Duodenal mucosa (tissue), 2 donors: ENCODE measurements at regions not wholly inside any gene's neighbourhood (a gene's known extent, or its start where the extent isn't known, plus 50 kb on each side); places are given as distances from the start of the nearest gene placed in this dataset.

Experiments
- H3K27ac ChIP-seq: one replicate; pipeline ENCODE4 v1.7.0; 2013; ENCODE audit warnings: low read depth, low read length
- H3K27me3 ChIP-seq, 2 donors: one replicate each; pipeline ENCODE4 v1.7.0; 2013; ENCODE audit warnings: low read length in 2 of 2, control low read depth in 1 of 2; ENCODE audit not compliant: insufficient read depth in 2 of 2, control insufficient read depth in 1 of 2
- H3K36me3 ChIP-seq, 2 donors: one replicate each; pipeline ENCODE4 v1.7.0; 2013; ENCODE audit warnings: low read length in 2 of 2, control low read depth in 1 of 2; ENCODE audit not compliant: insufficient read depth in 2 of 2, control insufficient read depth in 1 of 2
- H3K4me1 ChIP-seq, 2 donors: one replicate each; pipeline ENCODE4 v1.7.0; 2013; ENCODE audit warnings: low read length in 2 of 2, control low read depth in 1 of 2; ENCODE audit not compliant: insufficient read depth in 2 of 2, control insufficient read depth in 1 of 2
- H3K4me3 ChIP-seq, 2 donors: one replicate each; pipeline ENCODE4 v1.7.0; 2013; ENCODE audit warnings: low read length in 2 of 2, low read depth in 1 of 2
- H3K9ac ChIP-seq, 2 donors: one replicate each; pipeline ENCODE4 v1.7.0; 2013; ENCODE audit warnings: low read length in 2 of 2, low read depth in 1 of 2
- H3K9me3 ChIP-seq, 2 donors: one replicate each; pipeline ENCODE4 v1.7.0; 2013; ENCODE audit warnings: low read length in 2 of 2, control low read depth in 1 of 2; ENCODE audit not compliant: control insufficient read depth in 1 of 2

DNA sequence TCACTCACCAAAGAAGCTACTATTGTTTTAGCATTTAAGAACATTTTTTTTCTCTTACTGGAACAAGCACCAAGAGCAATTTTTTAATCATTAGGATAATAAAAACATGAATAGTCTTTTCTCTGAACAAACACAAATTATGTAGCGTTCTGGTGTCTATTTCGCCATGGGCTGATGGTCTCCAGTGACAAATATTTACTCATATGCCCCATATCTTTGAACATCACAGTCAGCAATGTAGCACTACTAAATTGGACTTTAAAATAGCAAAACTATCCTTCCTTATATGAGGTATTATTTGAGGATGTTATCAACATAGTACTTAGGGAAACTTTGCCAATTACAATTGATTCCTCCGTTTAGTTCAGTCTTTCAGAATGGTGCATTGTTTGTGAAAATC is 1326.0 kb upstream of the ZEB2 start:
- Histone ChIP-seq H3K27me3 (no peaks in the 10 kb centered on the region), H3K9me3 (no peaks in the 10 kb centered on the region), H3K9ac (no peak overlapping the region), H3K36me3 (no peaks in the 10 kb centered on the region), H3K4me3 (no peak overlapping the region), H3K27ac (no peak overlapping the region), H3K4me1 (no peaks in the 10 kb centered on the region)

DNA sequence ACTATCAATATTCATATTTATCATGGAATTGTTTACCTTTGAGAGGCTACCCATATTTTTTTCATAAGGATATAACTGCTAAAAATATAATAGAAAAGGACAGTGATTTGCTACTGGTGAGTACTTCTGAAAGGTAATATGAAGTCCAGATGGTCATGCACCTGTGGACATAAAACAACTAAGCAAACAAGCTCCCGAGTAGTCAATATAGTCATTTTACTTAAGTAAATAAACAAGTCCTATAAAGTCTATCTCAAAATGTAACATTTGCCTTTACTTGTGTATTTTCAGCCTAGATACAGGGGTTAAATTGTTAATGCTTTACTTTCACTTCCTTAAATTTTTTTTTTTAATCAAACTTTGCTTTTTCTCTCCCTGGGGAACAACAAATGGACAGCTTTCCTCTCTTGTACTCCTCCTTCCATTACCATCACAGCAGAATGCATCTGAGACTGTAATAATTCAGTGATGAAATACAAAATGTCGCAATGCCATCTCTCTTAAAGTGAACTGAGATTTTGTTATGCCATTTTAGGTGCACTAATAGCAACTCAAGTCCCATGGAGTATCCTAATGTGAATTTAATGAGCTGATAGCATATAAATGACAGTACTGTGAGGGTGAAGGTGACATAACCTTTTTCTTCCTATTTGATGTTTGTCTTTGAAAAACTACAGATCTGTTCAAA is 1325.4 kb upstream of the ZEB2 start:
- H3K9me3 ChIP-seq: no peaks in the 10 kb centered on the region
- H3K4me3 ChIP-seq: no peak overlapping the region
- no peaks in the 10 kb centered on the region for H3K27me3 ChIP-seq
- no peaks in the 10 kb centered on the region for H3K36me3 ChIP-seq
- no peak overlapping the region for H3K9ac ChIP-seq
- H3K4me1 ChIP-seq: no peaks in the 10 kb centered on the region
- H3K27ac ChIP-seq: no peak overlapping the region

- Histone ChIP-seq H3K9ac (no peak overlapping the region), H3K4me3 (no peak overlapping the region), H3K4me1 (no peaks in the 10 kb centered on the region), H3K36me3 (no peaks in the 10 kb centered on the region), H3K27ac (no peak overlapping the region), H3K27me3 (no peaks in the 10 kb centered on the region), H3K9me3 (no peaks in the 10 kb centered on the region)
Observed at GRCh38 chr2:145841973-145842372, 1322.1 kb upstream of the ZEB2 start.

GRCh38 chr2:145836986-145837385 is 1317.1 kb upstream of the ZEB2 start:
- Histone ChIP-seq H3K27ac (no peak overlapping the region), H3K36me3 (no peaks in the 10 kb centered on the region), H3K4me3 (no peak overlapping the region), H3K9ac (no peak overlapping the region), H3K4me1 (no peaks in the 10 kb centered on the region), H3K27me3 (no peaks in the 10 kb centered on the region), H3K9me3 (no peaks in the 10 kb centered on the region)

GRCh38 chr2:145835665-145836064 is 1315.7 kb upstream of the ZEB2 start:
- no peak overlapping the region for H3K4me3 ChIP-seq
- H3K4me1 ChIP-seq: no peaks in the 10 kb centered on the region
- no peak overlapping the region for H3K27ac ChIP-seq
- no peaks in the 10 kb centered on the region for H3K36me3 ChIP-seq
- H3K27me3 ChIP-seq: no peaks in the 10 kb centered on the region
- H3K9me3 ChIP-seq: no peaks in the 10 kb centered on the region
- no peak overlapping the region for H3K9ac ChIP-seq

DNA sequence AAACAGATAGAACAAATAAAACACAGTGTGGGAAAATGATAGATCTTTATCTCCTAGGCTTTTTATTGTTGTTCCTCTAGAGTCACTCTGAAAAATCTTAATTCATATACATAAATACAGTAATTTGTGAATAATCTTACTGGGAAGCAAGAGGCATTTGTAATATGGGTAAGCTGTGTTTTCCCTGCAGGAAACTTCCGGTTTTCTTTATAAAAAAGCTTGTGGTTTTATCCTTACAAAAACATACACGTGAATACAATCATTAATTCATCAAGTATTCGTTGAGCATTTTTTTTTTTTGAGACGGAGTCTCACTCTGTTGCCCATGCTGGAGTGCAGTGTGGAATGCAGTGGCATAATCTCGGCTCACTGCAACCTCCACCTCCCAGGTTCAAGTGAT is 1312.8 kb upstream of the ZEB2 start:
- Histone ChIP-seq H3K9me3 (no peaks in the 10 kb centered on the region), H3K9ac (no peak overlapping the region), H3K27ac (no peak overlapping the region), H3K4me3 (no peak overlapping the region), H3K4me1 (no peaks in the 10 kb centered on the region), H3K36me3 (no peaks in the 10 kb centered on the region), H3K27me3 (no peaks in the 10 kb centered on the region)

DNA sequence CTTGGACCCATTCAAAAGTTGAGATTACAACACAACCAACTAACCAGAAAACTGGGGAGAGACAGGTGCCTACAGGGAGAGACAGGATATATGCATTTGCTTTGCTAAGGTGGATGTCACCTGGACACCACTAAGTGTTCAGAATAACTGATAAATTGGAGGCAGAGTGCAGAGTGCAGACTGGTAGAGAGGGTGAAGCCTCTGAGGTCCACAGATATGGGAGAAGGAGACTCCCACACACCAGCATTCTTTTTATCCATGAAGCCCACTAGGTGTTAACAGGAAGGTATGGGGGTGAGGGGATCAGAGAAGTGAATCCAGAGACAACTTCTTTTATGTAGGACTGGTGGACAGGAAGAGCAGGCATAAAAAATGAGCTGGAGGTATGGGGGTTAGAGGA is 1310.0 kb upstream of the ZEB2 start:
- no peak overlapping the region for H3K9ac ChIP-seq

DNA sequence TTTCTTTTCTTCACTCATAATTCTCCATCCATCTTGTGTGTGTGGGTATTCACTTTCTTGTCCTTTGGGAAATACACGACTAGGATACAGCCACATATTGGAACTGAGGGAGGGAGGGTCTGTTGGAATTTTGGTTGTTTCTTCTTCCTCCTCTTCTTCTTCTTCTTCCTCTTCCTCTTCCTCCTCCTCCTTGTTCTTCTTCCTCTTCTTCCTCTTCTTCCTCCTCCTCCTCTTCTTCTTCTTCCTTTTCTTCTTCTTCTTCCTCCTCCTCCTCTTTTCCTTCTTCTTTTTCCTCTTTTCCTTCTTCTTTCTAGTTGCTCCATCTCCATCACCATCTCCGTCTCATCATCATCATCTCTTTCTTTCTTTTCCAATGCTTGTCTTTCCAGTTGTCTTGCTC is 1307.3 kb upstream of the ZEB2 start:
- Histone ChIP-seq H3K4me3 (no peak overlapping the region), H3K4me1 (no peaks in the 10 kb centered on the region), H3K27me3 (no peaks in the 10 kb centered on the region), H3K9ac (no peak overlapping the region), H3K36me3 (no peaks in the 10 kb centered on the region), H3K9me3 (no peaks in the 10 kb centered on the region), H3K27ac (no peak overlapping the region)

More for the DNA sequence above, 1310.0 kb upstream of the ZEB2 start:
- Histone ChIP-seq H3K4me1 (no peaks in the 10 kb centered on the region), H3K9me3 (no peaks in the 10 kb centered on the region), H3K36me3 (no peaks in the 10 kb centered on the region), H3K27ac (no peak overlapping the region), H3K4me3 (no peak overlapping the region), H3K27me3 (no peaks in the 10 kb centered on the region)

GRCh38 chr2:145824384-145824783 is 1304.5 kb upstream of the ZEB2 start:
- Histone ChIP-seq H3K27me3 (no peaks in the 10 kb centered on the region), H3K4me3 (no peak overlapping the region), H3K9me3 (no peaks in the 10 kb centered on the region), H3K9ac (no peak overlapping the region), H3K27ac (no peak overlapping the region), H3K36me3 (no peaks in the 10 kb centered on the region), H3K4me1 (no peaks in the 10 kb centered on the region)

- Histone ChIP-seq H3K9ac (no peak overlapping the region), H3K27ac (no peak overlapping the region), H3K4me3 (no peak overlapping the region), H3K27me3 (no peaks in the 10 kb centered on the region), H3K4me1 (no peaks in the 10 kb centered on the region), H3K36me3 (no peaks in the 10 kb centered on the region), H3K9me3 (no peaks in the 10 kb centered on the region)
Observed at GRCh38 chr2:145822892-145823534, 1303.1 kb upstream of the ZEB2 start.
